Hepatic stellate cell (primary cell): ENCODE measurements at regions not wholly inside any gene's neighbourhood (a gene's known extent, or its start where the extent isn't known, plus 50 kb on each side); places are given as distances from the start of the nearest gene placed in this dataset.

ENCODE experiments used
- DNase-seq: peaks from one replicate; pipeline ENCODE4 v3.0.0; 2011; ENCODE audit warnings: low spot score

DNA sequence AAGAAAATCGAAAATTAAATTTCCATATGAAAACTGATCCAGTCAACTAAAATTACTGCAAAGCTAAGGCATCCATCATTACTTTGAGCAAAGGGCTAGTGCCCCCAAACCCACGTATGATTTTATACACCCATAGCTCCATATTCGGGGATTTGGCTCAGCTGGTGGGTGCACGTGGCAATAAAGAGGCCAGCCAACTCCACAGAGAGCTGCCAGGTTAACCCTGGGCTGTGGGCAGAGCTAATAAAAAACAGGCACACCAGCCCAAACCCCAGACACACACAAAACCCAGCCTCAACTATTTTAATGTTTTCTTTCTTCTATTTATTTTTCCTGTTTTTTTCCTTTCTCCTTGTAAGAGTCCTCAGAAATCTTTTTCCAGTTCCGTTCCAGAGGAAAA lies 151.3 kb upstream of the SOX11 start:
- no peak for DNase-seq

DNA sequence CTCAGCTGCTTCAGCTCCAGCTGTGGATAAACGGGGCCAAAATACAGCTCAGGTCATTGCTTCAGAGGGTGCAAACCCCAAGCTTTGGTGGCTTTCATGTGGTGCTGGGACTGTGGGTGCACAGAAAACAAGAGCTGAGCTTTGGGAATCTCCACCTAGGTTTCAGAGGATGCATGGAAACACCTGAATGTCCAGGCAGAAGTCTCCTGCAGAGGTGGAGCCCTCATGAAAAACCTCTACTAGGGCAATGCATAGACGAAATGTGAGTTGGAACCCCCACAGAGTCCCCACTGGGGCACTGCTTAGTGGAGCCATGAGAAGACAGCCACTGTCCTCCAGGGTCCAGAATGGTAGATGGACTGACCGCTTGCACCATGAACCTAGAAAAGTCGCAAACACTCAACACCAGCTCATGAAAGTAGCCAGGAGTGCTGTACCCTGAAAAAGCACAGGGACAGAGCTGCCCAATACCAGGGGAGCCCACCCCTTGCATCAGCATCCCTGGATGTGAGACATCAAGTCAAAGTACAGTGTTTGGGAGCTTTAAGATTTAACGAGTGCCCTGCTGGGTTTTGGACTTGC lies 147.9 kb upstream of the SOX11 start:
- DNase-seq: no peak

DNA sequence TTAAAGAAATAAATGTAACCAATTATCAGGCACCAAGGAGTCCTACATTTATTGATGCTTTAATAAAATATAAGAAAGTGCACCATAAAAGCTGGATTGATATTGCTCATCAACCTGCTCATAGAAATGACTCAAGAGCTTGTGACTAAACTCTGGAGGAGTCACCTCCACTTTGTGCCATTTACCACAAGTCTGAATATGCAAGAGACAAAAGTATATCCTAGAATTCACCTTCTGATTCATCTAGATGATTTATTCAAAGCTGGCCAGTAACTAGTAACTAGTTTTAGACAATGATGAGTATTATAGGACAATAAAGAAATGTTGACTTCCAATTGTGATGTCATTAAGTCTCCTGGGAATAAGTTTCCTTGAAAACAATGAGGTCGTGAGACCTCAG lies 146.0 kb upstream of the SOX11 start:
- DNase-seq: no peak

DNA sequence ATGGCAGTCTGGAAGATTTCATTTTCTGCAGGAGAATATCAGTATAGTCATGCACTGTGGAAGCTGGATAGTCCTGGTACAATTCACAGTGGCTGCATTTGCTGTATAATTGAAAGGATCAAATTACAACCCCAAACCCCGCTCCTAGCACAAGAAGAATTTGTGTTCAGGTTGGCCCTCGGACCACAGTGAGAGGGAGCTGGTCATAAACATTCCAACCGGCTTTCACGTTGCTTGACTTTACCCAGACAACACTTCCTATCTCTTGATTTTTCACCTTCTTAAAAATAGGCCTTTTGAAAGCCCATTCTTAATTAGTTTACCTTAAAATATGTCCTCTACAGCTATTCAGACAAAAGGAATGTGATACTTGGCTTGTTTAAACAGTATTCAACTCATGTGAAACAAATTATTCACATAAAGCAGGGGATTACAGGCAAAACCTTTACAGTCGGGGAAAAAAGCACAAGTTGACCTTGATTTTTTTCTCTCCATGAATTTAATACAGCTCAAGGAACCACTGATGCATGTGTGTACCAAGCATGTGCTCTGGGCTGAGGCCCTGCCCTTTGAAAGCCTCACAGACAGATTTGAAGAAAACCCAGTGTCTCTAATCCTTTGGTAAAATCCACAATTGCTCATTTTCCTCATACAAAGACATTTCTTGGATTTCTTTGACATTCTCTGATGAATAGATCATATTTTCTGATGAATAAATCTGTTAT lies 143.0 kb upstream of the SOX11 start:
- no peak for DNase-seq

DNA sequence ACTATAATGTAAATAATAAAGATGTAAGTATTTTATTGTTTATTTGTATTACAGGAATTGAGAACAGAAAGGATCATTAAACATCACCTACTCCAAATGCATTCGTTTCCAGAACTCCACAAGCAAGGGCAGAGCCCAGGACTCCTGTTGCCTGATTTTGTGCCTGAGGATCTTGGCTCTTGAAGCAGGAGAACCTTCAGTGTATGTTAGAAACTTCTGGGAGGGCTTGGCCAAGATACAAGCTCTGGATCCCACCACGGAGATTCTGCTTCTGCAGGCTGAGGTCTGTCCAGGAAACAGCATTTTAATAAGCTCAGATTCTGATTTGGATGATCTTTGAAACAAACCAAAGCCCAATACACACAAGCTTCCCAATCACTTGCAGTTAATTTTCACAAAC lies 142.4 kb upstream of the SOX11 start:
- no peak for DNase-seq

DNA sequence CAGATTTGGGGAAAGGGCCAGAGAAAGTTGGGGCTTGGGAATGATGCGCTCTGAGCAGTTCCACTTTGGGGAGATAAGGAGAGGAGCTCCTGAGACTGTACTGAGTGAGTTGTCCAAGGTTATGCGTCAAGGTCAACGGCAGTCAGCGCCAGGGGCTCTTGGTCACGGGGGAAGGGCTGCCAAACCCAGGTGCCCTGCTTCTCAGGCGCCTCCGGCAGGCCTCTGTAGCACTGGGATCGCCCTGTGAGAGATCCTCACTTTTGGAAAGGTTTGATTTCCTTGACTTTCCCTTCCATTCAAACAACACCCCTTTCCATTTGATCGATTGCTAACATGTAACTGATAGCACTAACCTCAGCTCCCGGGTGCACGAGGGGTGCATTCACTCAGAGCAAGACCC lies 136.5 kb upstream of the SOX11 start:
- no peak for DNase-seq

DNA sequence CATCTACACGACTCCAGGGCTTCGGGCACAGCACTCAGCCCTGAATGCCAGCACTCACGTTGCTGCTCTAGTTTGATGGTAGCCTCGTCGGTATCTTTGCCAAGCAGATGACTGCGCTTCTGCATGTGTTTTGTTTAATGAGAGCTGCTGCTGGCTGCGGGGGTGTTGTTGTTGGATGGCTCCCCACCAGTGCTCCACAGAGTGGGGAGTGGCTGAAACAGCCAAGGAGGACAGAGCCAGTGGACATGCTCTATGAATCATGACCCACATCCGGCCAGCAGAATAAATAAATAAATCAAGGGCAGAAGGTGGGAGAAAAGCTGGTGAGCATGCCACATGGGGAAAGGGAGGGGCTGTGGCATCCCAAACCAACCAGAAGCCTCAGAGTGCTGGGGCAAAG lies 131.2 kb upstream of the SOX11 start:
- DNase-seq: no peak

DNA sequence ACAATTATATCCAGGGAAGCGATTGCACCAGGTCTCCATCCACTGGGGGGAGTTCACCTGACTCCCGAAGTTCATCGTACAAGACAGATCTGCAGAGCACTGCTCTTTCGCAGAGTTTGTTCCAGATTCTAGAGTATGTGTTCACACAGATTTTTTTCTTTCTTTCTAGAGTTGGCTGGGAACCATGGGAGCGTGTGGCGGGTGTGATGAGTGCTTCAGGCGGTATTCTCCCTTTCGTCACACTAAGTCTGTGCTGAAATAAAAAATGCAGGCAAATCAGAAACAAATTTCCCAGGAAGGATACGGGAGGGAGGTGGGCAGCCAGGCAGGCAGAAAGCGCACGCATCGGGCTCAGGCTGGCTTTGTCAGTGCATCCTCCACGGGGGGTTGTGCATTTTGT lies 129.8 kb upstream of the SOX11 start:
- DNase-seq: no peak

DNA sequence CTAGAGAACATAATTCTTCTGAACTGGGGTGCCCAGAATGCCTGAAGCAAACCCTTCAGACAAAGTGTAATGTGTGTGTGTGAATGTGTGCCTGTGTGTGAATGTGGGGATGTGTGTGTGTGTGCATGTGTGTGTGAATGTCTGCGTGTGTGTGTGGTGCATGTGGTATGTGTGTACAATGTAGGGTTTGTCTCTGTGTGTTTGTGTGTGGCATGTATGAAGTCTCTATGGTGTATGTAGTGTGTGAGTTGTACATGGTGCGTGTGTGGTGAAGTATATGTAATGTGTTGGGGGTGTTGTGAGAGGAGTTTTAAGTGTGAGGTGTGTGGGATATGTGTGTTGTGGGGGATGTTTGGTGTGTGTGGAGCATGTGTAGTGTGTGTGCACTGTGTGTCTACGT lies 129.3 kb upstream of the SOX11 start:
- DNase-seq: no peak

DNA sequence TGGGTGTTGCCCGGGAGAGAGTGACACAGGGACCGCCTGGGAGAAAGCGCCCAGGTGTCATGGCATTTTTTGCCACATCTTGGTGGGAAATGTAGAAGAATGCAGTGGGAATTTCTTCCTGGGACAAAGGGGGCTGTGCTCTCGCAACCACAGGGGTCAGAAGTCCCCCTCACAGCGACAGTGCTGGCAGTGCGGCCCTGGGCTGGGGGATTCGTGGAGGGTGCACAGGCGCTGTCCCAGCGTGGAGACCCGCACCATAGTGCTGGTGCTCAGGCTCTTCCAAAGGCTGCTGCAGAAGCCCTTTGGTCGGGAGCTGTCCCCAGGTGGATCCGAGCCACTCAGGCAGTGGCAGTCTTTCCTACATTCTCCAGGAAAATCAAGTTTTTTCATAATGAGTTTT lies 128.8 kb upstream of the SOX11 start:
- DNase-seq: no peak

DNA sequence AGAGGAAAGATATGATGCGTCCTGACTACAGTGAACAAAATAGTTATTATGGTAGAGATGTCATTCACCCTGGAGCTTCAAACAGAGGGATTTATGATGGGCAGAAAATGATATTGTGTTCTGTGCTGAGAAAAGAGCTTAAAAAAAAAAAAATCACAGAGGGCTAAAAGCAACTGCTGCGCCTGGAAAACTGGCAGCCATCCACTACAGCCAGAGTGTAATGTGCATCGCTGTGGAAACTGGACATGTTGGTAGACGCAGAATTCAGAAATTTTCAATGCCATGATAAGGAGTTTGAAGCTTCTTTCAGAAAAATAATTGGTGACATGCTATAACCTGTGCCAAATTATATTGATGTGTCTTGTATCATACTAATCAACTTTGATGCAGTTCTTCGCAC lies 122.9 kb upstream of the SOX11 start:
- no peak for DNase-seq

DNA sequence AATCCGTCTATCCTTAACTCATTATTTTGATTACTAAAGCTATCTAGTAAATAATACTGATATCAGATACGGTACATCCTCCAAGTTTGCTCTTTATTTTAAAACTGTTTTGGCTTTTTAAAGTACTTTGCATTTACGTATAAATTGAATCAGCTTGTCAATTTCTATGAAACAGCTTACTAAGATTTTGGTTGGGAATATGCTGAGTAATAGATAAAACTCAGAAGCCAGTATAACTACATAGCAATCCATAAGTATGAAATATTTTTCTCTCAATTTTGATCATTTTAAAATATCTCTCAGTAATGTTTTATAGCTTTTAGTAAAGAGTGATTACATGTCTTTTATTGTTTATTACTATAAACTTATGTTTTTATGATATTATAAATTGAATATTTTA lies 116.2 kb upstream of the SOX11 start:
- no peak for DNase-seq

DNA sequence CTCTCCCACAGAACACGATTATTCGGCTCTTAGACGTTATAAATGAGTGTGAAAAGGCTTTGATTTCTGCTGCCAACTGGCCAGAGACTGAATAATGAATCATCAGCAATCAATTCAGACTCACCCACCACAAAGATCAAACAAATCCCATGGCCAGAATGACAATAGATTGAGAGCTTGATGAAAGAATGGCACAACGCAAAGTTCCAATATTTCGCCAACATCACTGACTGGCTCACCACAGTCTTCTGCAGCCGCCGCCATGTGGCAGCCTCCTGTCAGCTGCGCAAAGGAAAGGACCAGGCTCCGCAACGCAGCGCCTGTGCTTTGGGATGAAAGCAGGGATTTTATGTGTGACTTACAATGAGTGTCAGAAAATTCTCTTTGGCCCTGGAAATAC lies 104.4 kb upstream of the SOX11 start:
- no peak for DNase-seq

DNA sequence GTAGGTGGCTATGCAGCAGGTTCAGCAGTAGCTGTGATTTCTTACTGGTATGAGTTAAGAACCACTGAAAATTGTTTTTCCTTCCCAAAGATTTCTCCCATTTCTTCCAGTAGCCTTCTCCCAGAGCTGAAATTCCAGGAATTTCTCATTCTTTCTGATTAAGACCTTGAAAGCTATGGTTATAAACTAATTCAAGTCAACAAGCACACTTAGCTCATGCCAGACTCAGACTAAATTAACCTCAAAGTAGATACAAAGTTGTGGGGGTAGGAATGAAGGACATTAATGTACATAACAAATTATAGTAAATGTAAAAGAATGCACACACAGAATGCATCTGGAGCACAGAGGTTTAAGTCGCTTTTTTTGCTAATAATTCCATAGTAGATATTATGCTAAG lies 103.6 kb upstream of the SOX11 start:
- no peak for DNase-seq

DNA sequence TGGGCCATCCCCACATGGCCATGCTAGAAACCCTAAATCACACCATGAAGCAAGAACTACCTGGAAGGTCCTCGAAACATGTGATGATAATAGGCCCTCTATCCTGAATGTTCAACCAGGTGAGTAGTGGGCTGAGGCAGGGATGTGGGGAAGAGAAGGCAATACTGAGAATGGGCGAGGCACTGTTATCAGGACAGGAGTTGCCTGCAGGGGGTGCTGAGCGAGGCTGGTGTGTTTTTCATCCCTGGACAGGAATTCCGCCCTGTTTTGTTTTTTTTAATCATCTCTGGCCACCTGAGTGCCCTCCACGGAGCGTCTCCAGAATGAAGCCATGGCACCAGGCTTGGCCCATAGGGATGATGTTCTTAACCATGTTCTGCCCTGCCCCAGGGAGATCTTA lies 103.0 kb upstream of the SOX11 start:
- no peak for DNase-seq

DNA sequence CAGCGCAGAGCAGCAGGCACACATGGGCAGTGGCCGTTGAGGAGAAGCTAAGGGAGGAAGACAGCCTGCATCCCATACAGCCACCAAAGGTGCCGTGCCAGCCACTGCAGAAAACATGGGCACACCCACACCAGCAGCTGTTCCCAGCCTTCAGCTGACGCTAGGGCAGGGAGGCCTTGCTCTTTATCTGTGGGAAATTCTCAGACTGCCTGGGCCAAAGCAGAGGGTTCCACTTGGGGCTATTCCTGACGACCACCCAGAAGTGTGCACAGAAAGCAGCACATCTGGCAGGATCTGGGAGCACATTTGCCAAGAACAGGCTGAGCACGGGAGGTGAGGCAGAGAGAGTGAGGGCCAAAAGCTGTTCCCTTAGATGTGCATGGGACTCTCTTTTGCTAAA lies 101.3 kb upstream of the SOX11 start:
- DNase-seq: no peak

DNA sequence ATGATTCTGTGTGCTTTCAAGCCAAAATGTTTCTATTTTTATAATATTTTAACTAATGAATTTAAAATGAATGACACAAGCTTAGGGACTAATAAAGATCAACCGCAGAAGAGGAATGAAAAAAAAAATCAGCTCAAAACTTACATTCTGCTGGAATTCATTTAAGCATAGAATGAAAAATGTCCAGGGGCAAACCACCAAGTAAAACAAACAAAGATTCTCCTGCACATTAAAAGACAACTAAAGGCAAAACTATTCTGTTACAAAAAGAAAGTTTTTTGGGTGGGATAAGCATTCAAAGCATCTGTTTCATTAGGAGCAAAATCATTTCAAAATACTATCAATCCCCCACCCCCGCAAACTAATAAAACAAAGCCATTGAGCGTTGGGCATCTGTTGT lies 99.3 kb upstream of the SOX11 start:
- DNase-seq: no peak

DNA sequence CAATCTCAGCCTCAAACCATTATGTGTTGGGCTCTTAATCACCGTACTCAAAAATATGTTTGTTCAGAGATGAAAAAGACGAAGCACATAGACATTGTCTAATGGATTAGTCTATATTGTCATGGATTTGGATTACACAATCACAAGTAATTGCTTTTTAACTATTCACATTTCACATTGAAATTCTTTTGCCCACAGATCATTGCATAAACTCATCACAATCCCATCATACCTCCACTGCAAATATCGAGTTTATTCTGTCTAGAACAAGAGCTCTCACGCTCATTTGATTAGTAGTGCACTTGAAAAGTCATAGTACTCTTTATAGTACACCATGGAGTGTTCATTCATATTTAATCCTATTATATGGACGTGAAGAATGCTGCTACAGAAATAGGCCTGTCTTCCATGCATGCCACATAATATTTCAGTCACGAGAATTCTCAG lies 97.9 kb upstream of the SOX11 start:
- no peak for DNase-seq

DNA sequence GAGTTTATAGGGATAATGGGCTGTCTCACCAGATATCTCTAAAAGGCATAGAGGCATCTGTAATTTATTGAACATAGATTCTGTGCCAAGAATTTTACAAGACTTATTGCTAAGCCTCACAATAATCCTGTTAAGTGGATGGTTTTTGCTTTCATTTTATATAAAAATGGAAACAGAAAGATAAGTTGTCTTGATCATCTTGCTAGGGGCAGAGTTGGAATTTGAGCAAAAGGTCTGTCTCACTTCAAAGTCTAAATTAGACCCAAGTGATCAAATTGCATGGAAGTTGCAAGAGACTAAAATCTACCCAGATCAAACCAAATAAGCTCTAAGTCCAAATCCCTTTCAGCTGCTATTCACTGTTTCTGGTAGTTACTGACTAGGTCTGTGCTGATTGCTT lies 95.3 kb upstream of the SOX11 start:
- DNase-seq: no peak

DNA sequence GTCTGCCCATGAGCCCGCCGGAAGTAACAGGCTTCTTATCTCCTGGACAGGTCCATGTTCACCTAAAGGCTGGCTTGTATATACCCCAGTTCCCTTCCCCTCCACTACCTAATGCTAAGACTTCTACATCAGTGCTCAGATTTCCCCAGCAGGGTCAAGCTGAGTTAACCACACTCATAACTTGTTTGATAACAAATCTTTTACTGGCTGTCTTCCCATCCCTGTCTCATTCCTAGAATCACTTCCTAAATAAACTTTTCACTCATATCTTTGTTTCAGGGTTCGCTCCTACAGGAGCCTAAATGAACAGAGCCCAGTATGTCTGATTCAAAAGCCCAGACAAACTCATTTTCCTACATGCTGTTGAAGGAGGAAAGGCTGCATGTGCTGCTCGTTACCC lies 94.0 kb upstream of the SOX11 start:
- no peak for DNase-seq

DNA sequence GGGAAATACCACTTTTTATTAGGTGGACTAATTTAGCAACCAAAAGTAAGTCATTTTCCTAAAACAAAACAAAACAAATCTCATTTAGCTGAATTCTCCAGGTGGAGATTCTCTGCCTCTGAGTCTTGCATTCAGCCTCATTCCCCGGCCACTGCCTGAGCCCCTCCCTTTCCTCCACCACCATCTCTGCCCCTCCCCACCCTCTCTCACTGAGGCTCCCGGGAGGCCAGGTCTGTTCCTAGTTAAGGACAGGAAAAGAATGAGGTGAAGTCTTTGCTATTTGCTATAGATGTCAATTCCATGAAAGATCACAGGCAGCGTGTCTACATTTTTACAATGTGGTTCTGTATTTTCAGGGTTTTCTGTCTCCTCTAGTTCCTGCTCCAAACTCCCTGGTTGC lies 83.0 kb upstream of the SOX11 start:
- DNase-seq: no peak

DNA sequence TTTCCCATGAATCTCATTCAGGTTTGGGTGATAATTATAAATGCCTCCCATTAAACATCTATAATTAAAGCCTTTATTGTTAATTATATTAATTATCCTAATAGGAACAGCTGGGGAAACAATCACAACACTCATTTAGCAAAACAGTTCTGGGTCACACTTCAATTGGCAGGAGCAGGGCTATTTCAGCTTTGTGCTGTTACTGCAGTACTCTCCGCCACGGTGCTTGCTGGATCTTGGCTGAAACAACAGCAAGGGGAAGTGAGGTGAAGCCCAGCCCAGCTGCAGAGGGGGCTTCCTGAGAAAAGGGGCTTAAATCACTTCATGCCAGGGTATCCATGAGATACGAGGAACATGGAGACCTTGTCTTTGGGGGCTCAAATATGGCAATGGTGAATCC lies 79.5 kb upstream of the SOX11 start:
- DNase-seq: no peak

DNA sequence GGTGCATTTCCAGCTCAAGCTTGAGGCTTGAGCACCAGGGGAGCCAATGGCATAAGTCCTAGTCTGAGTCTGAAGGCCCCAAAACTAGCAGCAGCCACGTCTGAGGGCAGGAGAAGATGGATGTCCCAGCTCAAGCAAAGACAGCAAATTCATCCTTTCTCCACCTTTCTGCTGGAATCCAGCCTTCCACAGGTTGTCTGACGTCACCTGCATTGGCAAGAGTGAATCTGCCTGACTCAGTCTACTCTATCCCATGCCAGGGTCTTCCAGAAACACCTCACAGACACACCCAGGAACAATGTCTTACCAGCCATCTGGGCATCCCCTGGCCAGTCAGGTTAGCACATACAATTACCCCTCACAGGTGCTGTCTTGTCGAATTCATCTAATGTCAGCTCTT lies 76.2 kb upstream of the SOX11 start:
- no peak for DNase-seq

DNA sequence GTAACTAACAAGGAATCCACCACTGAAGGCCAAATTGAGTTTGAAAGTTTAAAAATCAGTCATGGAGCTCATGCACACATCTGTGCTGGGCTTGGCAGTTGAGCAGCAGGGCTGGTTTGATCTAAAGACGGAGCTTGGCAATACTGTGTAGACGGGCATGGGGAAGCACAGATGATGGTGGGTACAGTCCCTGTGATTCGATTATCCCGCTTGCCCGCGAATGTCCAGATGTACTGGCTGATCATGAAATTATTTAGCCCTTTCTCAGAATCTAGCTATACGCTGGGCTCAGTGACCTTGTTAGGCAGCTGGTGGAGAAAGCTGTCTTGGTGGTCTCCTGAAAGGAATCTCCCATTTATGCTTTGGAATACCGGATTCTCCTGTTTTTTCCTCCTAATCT lies 74.8 kb upstream of the SOX11 start:
- DNase-seq: no peak
